BJ (cell line): ENCODE measurements at regions not wholly inside any gene's neighbourhood (a gene's known extent, or its start where the extent isn't known, plus 50 kb on each side); places are given as distances from the start of the nearest gene placed in this dataset.
"Not testable (repeated sequence)": the region's sequence is repeated elsewhere in the genome, so short reads cannot be mapped to it uniquely, and the experiment has no call there.

ENCODE experiments used
- CTCF ChIA-PET: fragments of 350-600 bp; formaldehyde crosslinking; extraction: SDS; loops from one replicate; lab custom pipeline; 2021; ENCODE audit warnings: antibody characterized with exemption, inconsistent platforms; lab: Yijun Ruan, JAX
- POLR2A ChIA-PET: fragments of 300-600 bp; sonication (Branson Sonifier 250); formaldehyde crosslinking; extraction: SDS; loops from one replicate; lab custom pipeline; 2021; ENCODE audit warnings: antibody characterized with exemption; lab: Charles Lee
- DNase-seq: peaks from one replicate; pipeline ENCODE4 v3.0.0-alpha.2; 2011; ENCODE audit warnings: low read depth
- H3K27me3 ChIP-seq: 2 replicates; pipeline ENCODE4 v1.6.0; 2011; ENCODE audit warnings: low read length; ENCODE audit not compliant: control insufficient read depth, insufficient read depth
- H3K36me3 ChIP-seq: 2 replicates; pipeline ENCODE4 v1.5.1; 2011; ENCODE audit warnings: low read length; ENCODE audit not compliant: control insufficient read depth, insufficient read depth
- H3K4me3 ChIP-seq: 2 replicates; pipeline ENCODE4 v1.5.1; 2011; ENCODE audit warnings: low read depth, mild to moderate bottlenecking, control low read depth, low read length
- TF ChIP-seq, protein P1 (sequence below): IDR thresholded peaks from 2 replicates; pipeline ENCODE4 v1.5.1; 2011; ENCODE audit warnings: low read depth, mild to moderate bottlenecking, control low read depth, inconsistent platforms, low read length, moderate library complexity; ENCODE audit not compliant: insufficient read depth

DNA sequence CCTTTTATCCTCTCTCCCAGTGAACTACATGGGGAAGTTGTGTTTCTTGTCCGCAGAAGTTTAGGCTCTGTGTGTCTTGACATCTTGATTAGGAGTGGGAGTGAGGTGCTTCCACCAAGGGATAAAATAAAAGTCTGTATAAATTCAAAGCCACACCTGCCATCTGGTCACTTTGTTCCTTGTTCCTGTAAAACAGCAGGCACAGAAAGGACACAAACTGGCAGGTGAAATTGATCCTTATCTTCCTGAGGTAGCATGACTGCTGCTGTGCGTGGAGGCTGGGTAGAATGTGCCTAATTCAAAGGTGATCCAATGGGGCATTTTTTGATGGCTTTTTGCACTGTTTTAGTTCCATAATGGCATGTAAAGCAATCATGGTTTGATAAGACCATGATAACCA, 104.3 kb upstream of the KITLG start:
- TF ChIP-seq, protein P1, sequence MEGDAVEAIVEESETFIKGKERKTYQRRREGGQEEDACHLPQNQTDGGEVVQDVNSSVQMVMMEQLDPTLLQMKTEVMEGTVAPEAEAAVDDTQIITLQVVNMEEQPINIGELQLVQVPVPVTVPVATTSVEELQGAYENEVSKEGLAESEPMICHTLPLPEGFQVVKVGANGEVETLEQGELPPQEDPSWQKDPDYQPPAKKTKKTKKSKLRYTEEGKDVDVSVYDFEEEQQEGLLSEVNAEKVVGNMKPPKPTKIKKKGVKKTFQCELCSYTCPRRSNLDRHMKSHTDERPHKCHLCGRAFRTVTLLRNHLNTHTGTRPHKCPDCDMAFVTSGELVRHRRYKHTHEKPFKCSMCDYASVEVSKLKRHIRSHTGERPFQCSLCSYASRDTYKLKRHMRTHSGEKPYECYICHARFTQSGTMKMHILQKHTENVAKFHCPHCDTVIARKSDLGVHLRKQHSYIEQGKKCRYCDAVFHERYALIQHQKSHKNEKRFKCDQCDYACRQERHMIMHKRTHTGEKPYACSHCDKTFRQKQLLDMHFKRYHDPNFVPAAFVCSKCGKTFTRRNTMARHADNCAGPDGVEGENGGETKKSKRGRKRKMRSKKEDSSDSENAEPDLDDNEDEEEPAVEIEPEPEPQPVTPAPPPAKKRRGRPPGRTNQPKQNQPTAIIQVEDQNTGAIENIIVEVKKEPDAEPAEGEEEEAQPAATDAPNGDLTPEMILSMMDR = no peak
- no peaks in the 10 kb centered on the region for H3K27me3 ChIP-seq
- no peak for DNase-seq
- CTCF ChIA-PET = no interaction called here
- POLR2A ChIA-PET = no interaction called here
- H3K4me3 ChIP-seq = no peak overlapping the region
- H3K36me3 ChIP-seq = no peaks in the 10 kb centered on the region

DNA sequence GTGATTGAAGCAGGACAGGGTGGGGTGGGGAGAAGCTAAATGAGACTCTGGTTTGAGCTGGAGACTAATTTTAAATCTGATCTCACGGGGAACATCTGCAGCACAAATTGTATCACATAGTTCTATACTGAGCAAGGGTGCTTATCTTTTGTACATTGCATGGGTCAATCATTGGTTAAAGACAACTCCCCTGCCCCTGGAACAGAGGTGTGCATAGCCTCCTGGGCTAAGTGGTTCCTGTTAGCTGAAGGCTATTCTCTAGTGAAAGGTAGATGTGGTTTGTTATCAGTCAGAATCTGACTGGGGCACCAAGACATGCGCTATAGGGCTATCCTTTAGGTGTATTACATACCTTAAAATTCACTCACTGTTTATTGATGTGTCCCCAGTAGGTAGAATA, 103.9 kb upstream of the KITLG start:
- H3K36me3 ChIP-seq = no peaks in the 10 kb centered on the region
- no peaks in the 10 kb centered on the region for H3K27me3 ChIP-seq
- ChIA-PET CTCF (no interaction called here), POLR2A (no interaction called here)
- H3K4me3 ChIP-seq = no peak overlapping the region
- DNase-seq = no peak
- TF ChIP-seq, protein P1 = no peak

DNA sequence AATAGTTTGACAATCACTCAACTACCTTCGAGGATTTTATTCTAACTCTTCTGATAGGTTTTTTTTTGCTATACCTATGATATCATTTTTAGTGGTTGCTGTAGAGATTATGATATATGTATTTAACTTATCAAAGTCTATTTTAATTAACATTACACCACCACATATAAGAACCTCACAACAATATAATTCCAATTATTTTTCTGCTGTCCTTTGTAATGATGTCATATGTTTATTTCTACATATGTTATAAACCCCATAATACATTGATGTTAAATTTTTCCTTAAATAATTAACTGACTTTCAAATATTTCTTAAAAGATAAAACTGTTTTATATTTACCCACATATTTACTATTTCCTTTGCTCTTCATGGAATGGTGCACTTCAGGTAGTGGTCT, 103.4 kb upstream of the KITLG start:
- CTCF ChIA-PET = no interaction called here
- no peaks in the 10 kb centered on the region for H3K27me3 ChIP-seq
- POLR2A ChIA-PET = no interaction called here
- no peaks in the 10 kb centered on the region for H3K36me3 ChIP-seq
- no peak for DNase-seq
- H3K4me3 ChIP-seq = no peak overlapping the region
- TF ChIP-seq, protein P1 = no peak

DNA sequence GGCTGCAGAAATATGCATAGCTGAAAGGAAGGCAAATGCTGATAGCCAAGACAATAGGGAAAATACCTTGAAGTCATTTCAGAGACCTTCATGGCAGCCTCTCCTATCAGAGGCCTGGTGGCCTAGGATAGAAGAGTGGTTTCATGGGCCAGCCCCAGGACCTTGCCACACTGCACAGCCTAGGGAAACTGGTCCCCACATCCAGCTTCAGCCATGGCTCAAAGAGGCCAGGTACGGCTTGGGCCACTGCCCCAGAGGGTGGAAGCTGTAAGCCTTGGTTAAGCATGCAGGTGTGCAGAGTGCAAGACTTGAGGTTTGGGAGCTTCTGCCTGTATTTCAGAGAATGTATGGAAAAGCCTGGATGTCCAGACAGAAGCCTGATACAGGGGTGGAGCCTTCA, 101.0 kb upstream of the KITLG start:
- TF ChIP-seq, protein P1 = no peak
- ChIA-PET POLR2A (no interaction called here), CTCF (interaction anchor here (1.2 kb wide), 1 partner anchor 9 kb away, joined by 4 read pairs; no protein-coding TSS in a partner anchor)
- no peaks in the 10 kb centered on the region for H3K36me3 ChIP-seq
- no peak for DNase-seq
- no peaks in the 10 kb centered on the region for H3K27me3 ChIP-seq
- no peak overlapping the region for H3K4me3 ChIP-seq

DNA sequence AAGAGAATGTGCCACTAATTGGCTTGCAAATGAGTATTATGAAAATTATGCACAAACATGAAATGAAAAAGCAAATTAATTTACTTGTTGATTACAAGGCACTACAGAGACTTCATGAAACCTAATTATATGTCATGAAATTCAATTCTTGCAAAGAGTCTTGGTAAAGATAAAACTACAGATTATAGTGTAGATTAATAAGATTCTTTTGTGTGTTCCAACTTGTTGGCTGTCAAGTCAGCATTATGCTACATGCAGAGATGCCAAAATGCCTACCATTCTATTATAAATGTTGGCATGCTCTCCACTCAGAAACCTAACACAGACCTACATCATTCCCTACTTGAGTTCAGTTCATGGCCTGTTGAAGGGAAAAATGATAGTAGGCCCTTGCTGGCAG, 97.2 kb upstream of the KITLG start:
- Histone ChIP-seq H3K4me3 (no peak overlapping the region), H3K27me3 (no peaks in the 10 kb centered on the region), H3K36me3 (no peaks in the 10 kb centered on the region)
- CTCF ChIA-PET = interaction anchor here (3.0 kb wide), 1 partner anchor 10 kb away, joined by 9 read pairs; no protein-coding TSS in a partner anchor
- TF ChIP-seq, protein P1 = no peak
- POLR2A ChIA-PET = no interaction called here
- no peak for DNase-seq

DNA sequence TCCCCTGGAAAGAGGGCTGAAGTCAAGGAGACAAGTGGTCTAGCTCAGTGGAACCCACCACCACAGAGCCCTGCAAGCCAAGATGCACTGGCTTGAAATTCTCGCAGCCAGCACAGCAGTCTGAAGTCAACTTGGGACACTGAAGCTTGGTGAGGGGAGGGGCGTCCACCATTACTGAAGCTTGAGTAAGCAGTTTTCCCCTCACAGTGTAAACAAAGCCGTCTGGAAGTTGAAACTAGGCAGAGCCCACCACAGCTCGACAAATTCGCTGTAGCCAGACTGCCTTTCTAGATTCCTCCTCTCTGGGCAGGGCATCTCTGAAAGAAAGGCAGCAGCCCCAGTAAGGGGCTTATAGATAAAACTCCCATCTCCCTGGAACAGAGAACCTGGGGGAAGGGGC, 87.3 kb upstream of the KITLG start:
- DNase-seq = not testable (repeated sequence)

More for the DNA sequence above, 87.3 kb upstream of the KITLG start:
- H3K27me3 ChIP-seq, H3K4me3 ChIP-seq, H3K36me3 ChIP-seq, POLR2A ChIA-PET: not testable (repeated sequence)
- CTCF ChIA-PET = interaction anchor here (1.5 kb wide), 1 partner anchor 11 kb away, joined by 9 read pairs; no protein-coding TSS in a partner anchor
